Naive thymus-derived CD8-positive, alpha-beta T cell (primary cell): ENCODE measurements at regions not wholly inside any gene's neighbourhood (a gene's known extent, or its start where the extent isn't known, plus 50 kb on each side); places are given as distances from the start of the nearest gene placed in this dataset.
"Not testable (repeated sequence)": the region's sequence is repeated elsewhere in the genome, so short reads cannot be mapped to it uniquely, and the experiment has no call there.

Experiments
- ATAC-seq, 2 donors: fragments of 150-1000 bp; cut with Tn5 transposase in 1 of 2; sonication (Bioruptor Pico), chemical (Tn5 transposase) in 1 of 2; 1 replicate in 1 of 2; 2 replicates in 1 of 2; pipeline ENCODE4 v1.10.0; 2021; ENCODE audit warnings: mild to moderate bottlenecking in 2 of 2, moderate library complexity in 2 of 2
- POLR2A ChIA-PET: fragments of 350-600 bp; sonication (Branson Sonifier 250); formaldehyde crosslinking; loops from one replicate; lab custom pipeline; 2021; ENCODE audit warnings: antibody characterized with exemption; lab: Charles Lee
- DNase-seq, 10 donors: peaks; one replicate each; pipeline versions ENCODE4 v3.0.0 to v3.0.0-alpha.2; 2020 to 2022
- H3K27ac Mint-ChIP-seq, 10 donors: one replicate each; pipeline ENCODE4 v1.8.0; 2020 to 2022; ENCODE audit warnings: mild to moderate bottlenecking in 10 of 10, mixed read lengths in 10 of 10, moderate library complexity in 4 of 10, inconsistent platforms in 1 of 10
- H3K27me3 Mint-ChIP-seq, 5 donors: one replicate each; pipeline ENCODE4 v1.8.0; 2021 to 2022; ENCODE audit warnings: mixed read lengths in 5 of 5
- H3K36me3 Mint-ChIP-seq, 3 donors: one replicate each; pipeline ENCODE4 v1.8.0; 2020 to 2022; ENCODE audit warnings: mixed read lengths in 3 of 3, mild to moderate bottlenecking in 2 of 3, inconsistent platforms in 1 of 3
- H3K4me1 Mint-ChIP-seq, 4 donors: one replicate each; pipeline ENCODE4 v1.8.0; 2021 to 2022; ENCODE audit warnings: mixed read lengths in 4 of 4
- H3K4me3 Mint-ChIP-seq, 10 donors: one replicate each; pipeline ENCODE4 v1.8.0; 2020 to 2022; ENCODE audit warnings: mild to moderate bottlenecking in 10 of 10, mixed read lengths in 10 of 10, moderate library complexity in 6 of 10, inconsistent platforms in 1 of 10
- H3K9me3 Mint-ChIP-seq, 9 donors: one replicate each; pipeline ENCODE4 v1.8.0; 2020 to 2022; ENCODE audit warnings: mixed read lengths in 9 of 9, mild to moderate bottlenecking in 3 of 9, inconsistent platforms in 1 of 9, moderate library complexity in 1 of 9

GRCh38 chr7:124261710-124262109, 228.8 kb upstream of the TMEM229A start:
- DNase-seq, result no peak
- no peak for ATAC-seq
- H3K4me3 Mint-ChIP-seq, result no peak overlapping the region
- no peaks in the 10 kb centered on the region for H3K4me1 Mint-ChIP-seq
- H3K27me3 Mint-ChIP-seq, result no peaks in the 10 kb centered on the region
- no peak overlapping the region for H3K27ac Mint-ChIP-seq
- no peaks in the 10 kb centered on the region for H3K36me3 Mint-ChIP-seq
- peaks cover 0 to 18% (median 3%) of the 10 kb centered on the region in 9 donors for H3K9me3 Mint-ChIP-seq
- POLR2A ChIA-PET, result no interaction called here

GRCh38 chr7:124257638-124258308, 224.9 kb upstream of the TMEM229A start:
- ATAC-seq, result no peak
- POLR2A ChIA-PET, result no interaction called here

GRCh38 chr7:124255041-124255655, 222.3 kb upstream of the TMEM229A start:
- Mint-ChIP-seq H3K4me1 (no peaks in the 10 kb centered on the region), H3K27me3 (peaks cover 0 to 2% (median 0%) of the 10 kb centered on the region in 5 donors), H3K4me3 (no peak overlapping the region), H3K27ac (no peak overlapping the region), H3K9me3 (peaks cover 0 to 18% (median 4%) of the 10 kb centered on the region in 9 donors), H3K36me3 (no peaks in the 10 kb centered on the region)
- ATAC-seq, result no peak
- POLR2A ChIA-PET, result no interaction called here
- no peak for DNase-seq

More at GRCh38 chr7:124257638-124258308, 224.9 kb upstream of the TMEM229A start:
- H3K36me3 Mint-ChIP-seq, result no peaks in the 10 kb centered on the region
- no peak overlapping the region for H3K4me3 Mint-ChIP-seq
- peaks cover 0 to 2% (median 0%) of the 10 kb centered on the region in 5 donors for H3K27me3 Mint-ChIP-seq
- H3K4me1 Mint-ChIP-seq, result no peaks in the 10 kb centered on the region
- peaks cover 2 to 18% (median 4%) of the 10 kb centered on the region in 9 donors for H3K9me3 Mint-ChIP-seq
- no peak overlapping the region for H3K27ac Mint-ChIP-seq
- no peak for DNase-seq

- POLR2A ChIA-PET, result no interaction called here
- Mint-ChIP-seq H3K27ac (no peak overlapping the region), H3K4me1 (no peaks in the 10 kb centered on the region), H3K9me3 (peaks cover 0 to 18% (median 4%) of the 10 kb centered on the region in 9 donors), H3K27me3 (peaks cover 0 to 2% (median 0%) of the 10 kb centered on the region in 5 donors), H3K36me3 (no peaks in the 10 kb centered on the region), H3K4me3 (no peak overlapping the region)
- ATAC-seq (no peak), DNase-seq (no peak)
These were observed 221.5 kb upstream of the TMEM229A start for GRCh38 chr7:124254396-124254795.

GRCh38 chr7:124251636-124252035, 218.8 kb upstream of the TMEM229A start:
- no peaks in the 10 kb centered on the region for H3K4me1 Mint-ChIP-seq
- peaks cover 0 to 2% (median 0%) of the 10 kb centered on the region in 5 donors for H3K27me3 Mint-ChIP-seq
- H3K9me3 Mint-ChIP-seq, result peaks cover 0 to 28% (median 2%) of the 10 kb centered on the region in 9 donors
- DNase-seq (no peak), ATAC-seq (no peak)
- H3K27ac Mint-ChIP-seq, result no peak overlapping the region
- POLR2A ChIA-PET, result no interaction called here
- no peaks in the 10 kb centered on the region for H3K36me3 Mint-ChIP-seq
- no peak overlapping the region for H3K4me3 Mint-ChIP-seq

GRCh38 chr7:124250297-124251034, 217.6 kb upstream of the TMEM229A start:
- no peak for ATAC-seq
- H3K36me3 Mint-ChIP-seq, result no peaks in the 10 kb centered on the region
- no peak for DNase-seq
- no peak overlapping the region for H3K27ac Mint-ChIP-seq
- POLR2A ChIA-PET, result no interaction called here
- H3K4me3 Mint-ChIP-seq, result no peak overlapping the region
- H3K9me3 Mint-ChIP-seq, result peaks cover 0 to 28% (median 4%) of the 10 kb centered on the region in 9 donors
- H3K27me3 Mint-ChIP-seq, result peaks cover 0 to 2% (median 0%) of the 10 kb centered on the region in 5 donors
- H3K4me1 Mint-ChIP-seq, result no peaks in the 10 kb centered on the region

GRCh38 chr7:124247691-124248090, 214.8 kb upstream of the TMEM229A start:
- ATAC-seq (no peak), DNase-seq (no peak)
- no peak overlapping the region for H3K4me3 Mint-ChIP-seq
- H3K27ac Mint-ChIP-seq, result no peak overlapping the region
- H3K27me3 Mint-ChIP-seq, result no peaks in the 10 kb centered on the region
- H3K36me3 Mint-ChIP-seq, result no peaks in the 10 kb centered on the region
- H3K9me3 Mint-ChIP-seq, result peaks cover 0 to 10% (median 0%) of the 10 kb centered on the region in 9 donors
- H3K4me1 Mint-ChIP-seq, result no peaks in the 10 kb centered on the region
- POLR2A ChIA-PET, result no interaction called here

GRCh38 chr7:124246262-124246863, 213.5 kb upstream of the TMEM229A start:
- Mint-ChIP-seq H3K36me3 (no peaks in the 10 kb centered on the region), H3K4me1 (no peaks in the 10 kb centered on the region), H3K9me3 (peaks cover 0 to 10% (median 0%) of the 10 kb centered on the region in 9 donors), H3K4me3 (no peak overlapping the region), H3K27me3 (no peaks in the 10 kb centered on the region), H3K27ac (no peak overlapping the region)
- POLR2A ChIA-PET, result no interaction called here
- no peak for ATAC-seq
- DNase-seq, result no peak

GRCh38 chr7:124244469-124244868, 211.6 kb upstream of the TMEM229A start:
- H3K27ac Mint-ChIP-seq, H3K4me3 Mint-ChIP-seq, H3K27me3 Mint-ChIP-seq, POLR2A ChIA-PET, H3K4me1 Mint-ChIP-seq, DNase-seq, H3K36me3 Mint-ChIP-seq, ATAC-seq, H3K9me3 Mint-ChIP-seq: not testable (repeated sequence)

- H3K9me3 Mint-ChIP-seq, result peaks cover 0 to 18% (median 8%) of the 10 kb centered on the region in 9 donors
These were observed 186.8 kb upstream of the TMEM229A start for GRCh38 chr7:124219681-124220080.

GRCh38 chr7:124208642-124209041, 175.8 kb upstream of the TMEM229A start:
- Mint-ChIP-seq H3K4me3 (no peak overlapping the region), H3K36me3 (no peaks in the 10 kb centered on the region), H3K4me1 (no peaks in the 10 kb centered on the region), H3K27ac (no peak overlapping the region), H3K27me3 (no peaks in the 10 kb centered on the region), H3K9me3 (peaks cover 0 to 9% (median 3%) of the 10 kb centered on the region in 9 donors)
- DNase-seq (no peak), ATAC-seq (no peak)
- POLR2A ChIA-PET, result no interaction called here

More at GRCh38 chr7:124219681-124220080, 186.8 kb upstream of the TMEM229A start:
- H3K4me1 Mint-ChIP-seq, result no peaks in the 10 kb centered on the region
- H3K27me3 Mint-ChIP-seq, result no peaks in the 10 kb centered on the region
- H3K4me3 Mint-ChIP-seq, result no peak overlapping the region
- ATAC-seq, result no peak
- no peak overlapping the region for H3K27ac Mint-ChIP-seq
- POLR2A ChIA-PET, result no interaction called here
- DNase-seq, result no peak
- no peaks in the 10 kb centered on the region for H3K36me3 Mint-ChIP-seq

GRCh38 chr7:124208173-124208572, 175.3 kb upstream of the TMEM229A start:
- H3K27ac Mint-ChIP-seq, result no peak overlapping the region
- no peak for ATAC-seq
- peaks cover 0 to 9% (median 3%) of the 10 kb centered on the region in 9 donors for H3K9me3 Mint-ChIP-seq
- H3K4me1 Mint-ChIP-seq, result no peaks in the 10 kb centered on the region
- no peaks in the 10 kb centered on the region for H3K36me3 Mint-ChIP-seq
- H3K27me3 Mint-ChIP-seq, result peaks cover 0 to 3% (median 0%) of the 10 kb centered on the region in 5 donors
- POLR2A ChIA-PET, result no interaction called here
- no peak overlapping the region for H3K4me3 Mint-ChIP-seq
- DNase-seq, result no peak

GRCh38 chr7:124205526-124205925, 172.7 kb upstream of the TMEM229A start:
- DNase-seq (no peak), ATAC-seq (no peak)
- H3K36me3 Mint-ChIP-seq, result no peaks in the 10 kb centered on the region
- no peak overlapping the region for H3K27ac Mint-ChIP-seq
- H3K27me3 Mint-ChIP-seq, result peaks cover 0 to 3% (median 0%) of the 10 kb centered on the region in 5 donors
- POLR2A ChIA-PET, result no interaction called here
- no peak overlapping the region for H3K4me3 Mint-ChIP-seq
- H3K4me1 Mint-ChIP-seq, result no peaks in the 10 kb centered on the region
- peaks cover 0 to 4% (median 2%) of the 10 kb centered on the region in 9 donors for H3K9me3 Mint-ChIP-seq
